ENCODE measurements at regions not wholly inside any gene's neighbourhood (a gene's known extent, or its start where the extent isn't known, plus 50 kb on each side); places are given as distances from the start of the nearest gene placed in this dataset.

GRCh38 chr22:27460591-27461347, 340.8 kb downstream of the MN1 start:
- DNase-seq (ENCODE audit: low read depth in 1 of 2, low spot score in 1 of 2): no peak
- in situ Hi-C loops (cut with HindIII; ENCODE audit: low pct_unique_long_range_greater_than_20kb, low sequenced_read_pairs): no loop called here
- TF ChIP-seq JUND (IDR thresholded peaks at IDR 0.05; ENCODE audit: low read depth): no peak

DNA sequence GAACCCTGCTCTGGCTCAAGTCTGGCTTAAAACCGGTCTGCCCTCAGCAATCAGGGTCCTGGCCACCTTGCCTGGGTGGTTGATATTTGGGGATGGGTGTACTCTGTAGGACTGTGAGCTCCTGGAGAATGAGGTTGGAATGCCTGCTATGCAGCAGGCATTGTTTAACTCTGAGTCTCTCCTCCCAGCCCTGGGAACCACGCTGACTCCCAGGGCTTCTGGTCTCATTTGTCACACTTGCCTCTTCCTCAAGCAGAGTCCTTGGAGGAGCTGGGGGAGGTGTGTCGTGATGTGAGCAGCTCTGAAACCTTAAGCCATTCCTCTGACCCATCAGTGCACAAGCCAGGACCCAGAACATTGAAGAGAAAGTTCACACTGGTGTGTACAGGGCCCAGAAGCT, 340.1 kb downstream of the MN1 start:
- peak in 1 of 2 experiments; percentile 63 for DNase-seq (ENCODE audit: low read depth in 1 of 2, low spot score in 1 of 2)
- no peak for TF ChIP-seq JUND (IDR thresholded peaks at IDR 0.05; ENCODE audit: low read depth)
- in situ Hi-C loops (cut with HindIII; ENCODE audit: low pct_unique_long_range_greater_than_20kb, low sequenced_read_pairs): no loop called here

- peak in 1 of 2 experiments; percentile 40 for DNase-seq (ENCODE audit: low read depth in 1 of 2, low spot score in 1 of 2)
- in situ Hi-C loops (cut with HindIII; ENCODE audit: low pct_unique_long_range_greater_than_20kb, low sequenced_read_pairs): no loop called here
- no peak for TF ChIP-seq JUND (IDR thresholded peaks at IDR 0.05; ENCODE audit: low read depth)
Measured at GRCh38 chr22:27462190-27462589, 339.4 kb downstream of the MN1 start.

DNA sequence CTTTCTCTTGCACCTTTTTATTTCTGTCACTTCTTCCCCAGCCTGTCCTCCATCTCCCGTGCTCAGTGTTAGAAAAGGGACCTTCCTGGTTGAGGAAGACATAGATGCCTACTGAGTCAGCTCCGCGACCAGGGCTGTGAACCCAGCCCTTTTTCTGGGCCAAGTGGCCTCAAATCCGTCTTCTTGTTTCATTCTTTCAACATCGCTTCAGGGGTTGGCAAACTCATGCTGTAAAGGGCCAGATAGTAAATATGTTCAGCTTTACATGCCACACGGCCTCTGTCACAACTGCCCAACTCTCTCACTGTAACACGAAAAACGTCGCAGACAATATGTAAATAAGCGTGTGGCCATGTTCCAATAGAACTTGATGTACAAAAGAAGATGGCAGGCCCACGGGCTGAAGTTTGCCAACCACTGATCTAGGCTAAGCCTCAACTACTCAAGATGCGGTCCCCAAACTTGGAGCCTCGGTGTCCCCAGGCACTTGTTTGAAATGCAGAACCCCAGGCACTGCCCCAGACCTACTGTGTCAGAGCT, 338.4 kb downstream of the MN1 start:
- no peak for DNase-seq (ENCODE audit: low read depth in 1 of 2, low spot score in 1 of 2)
- no peak for TF ChIP-seq JUND (IDR thresholded peaks at IDR 0.05; ENCODE audit: low read depth)
- in situ Hi-C loops (cut with HindIII; ENCODE audit: low pct_unique_long_range_greater_than_20kb, low sequenced_read_pairs): no loop called here

GRCh38 chr22:27466229-27466628, 335.3 kb downstream of the MN1 start:
- in situ Hi-C loops (cut with HindIII; ENCODE audit: low pct_unique_long_range_greater_than_20kb, low sequenced_read_pairs): no loop called here
- TF ChIP-seq JUND (IDR thresholded peaks at IDR 0.05; ENCODE audit: low read depth): no peak
- no peak for DNase-seq (ENCODE audit: low read depth in 1 of 2, low spot score in 1 of 2)

- DNase-seq (ENCODE audit: low read depth in 1 of 2, low spot score in 1 of 2): no peak
- TF ChIP-seq JUND (IDR thresholded peaks at IDR 0.05; ENCODE audit: low read depth): no peak
- in situ Hi-C loops (cut with HindIII; ENCODE audit: low pct_unique_long_range_greater_than_20kb, low sequenced_read_pairs): no loop called here
Measured at GRCh38 chr22:27466778-27467438, 334.6 kb downstream of the MN1 start.

DNA sequence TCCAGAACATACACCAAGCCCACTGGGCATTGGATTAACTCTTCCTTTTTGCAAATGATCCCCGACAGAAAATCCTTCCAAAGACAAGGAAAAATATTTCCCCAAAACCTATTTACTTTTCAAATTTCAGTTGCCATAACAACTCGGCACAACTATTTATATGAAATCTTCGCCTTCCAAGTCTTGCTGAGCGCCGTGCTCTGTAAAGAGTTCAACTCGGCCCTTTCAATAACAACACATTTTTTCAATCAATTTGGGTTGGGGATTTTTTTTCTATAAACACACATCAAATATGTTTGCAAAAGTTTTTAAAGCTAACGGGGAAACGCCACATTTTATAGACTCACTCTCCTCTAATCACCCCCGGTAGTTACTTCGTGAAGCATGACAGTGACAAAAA, 333.8 kb downstream of the MN1 start:
- no peak for TF ChIP-seq JUND (IDR thresholded peaks at IDR 0.05; ENCODE audit: low read depth)
- in situ Hi-C loops (cut with HindIII; ENCODE audit: low pct_unique_long_range_greater_than_20kb, low sequenced_read_pairs): no loop called here

GRCh38 chr22:27468712-27469111, 332.8 kb downstream of the MN1 start:
- in situ Hi-C loops (cut with HindIII; ENCODE audit: low pct_unique_long_range_greater_than_20kb, low sequenced_read_pairs): no loop called here
- TF ChIP-seq JUND (IDR thresholded peaks at IDR 0.05; ENCODE audit: low read depth): no peak
- DNase-seq (ENCODE audit: low read depth in 1 of 2, low spot score in 1 of 2): no peak

More for the DNA sequence above, 333.8 kb downstream of the MN1 start:
- DNase-seq (ENCODE audit: low read depth in 1 of 2, low spot score in 1 of 2): no peak

DNA sequence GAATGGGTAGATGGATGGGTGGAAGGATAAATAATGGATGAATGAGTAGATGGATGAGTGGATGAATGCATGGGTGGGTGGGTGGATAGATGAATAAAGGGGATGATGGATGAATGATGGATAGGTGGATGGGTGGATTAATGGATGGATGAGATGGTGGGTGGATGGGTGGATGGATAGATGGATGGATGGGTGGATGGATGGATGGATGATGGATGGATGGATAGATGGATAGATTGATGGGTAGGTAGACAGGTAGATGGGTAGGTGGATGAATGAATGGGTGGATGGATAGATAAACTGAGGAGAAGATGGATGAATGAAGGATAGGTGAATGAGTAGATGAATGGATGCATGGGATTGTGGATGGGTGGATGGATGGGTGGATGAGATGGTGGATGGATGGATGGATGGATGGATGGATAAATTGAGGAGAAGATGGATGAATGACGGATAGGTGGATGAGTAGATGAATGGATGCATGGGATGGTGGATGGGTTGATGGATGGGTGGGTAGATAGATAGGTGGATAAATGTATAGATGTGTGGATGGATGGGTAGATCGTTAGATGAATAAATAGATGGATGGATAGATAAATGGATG, 331.3 kb downstream of the MN1 start:
- in situ Hi-C loops (cut with HindIII; ENCODE audit: low pct_unique_long_range_greater_than_20kb, low sequenced_read_pairs): no loop called here
- TF ChIP-seq JUND (IDR thresholded peaks at IDR 0.05; ENCODE audit: low read depth): no peak
- DNase-seq (ENCODE audit: low read depth in 1 of 2, low spot score in 1 of 2): no peak

- DNase-seq (ENCODE audit: low read depth in 1 of 2, low spot score in 1 of 2): no peak
- in situ Hi-C loops (cut with HindIII; ENCODE audit: low pct_unique_long_range_greater_than_20kb, low sequenced_read_pairs): no loop called here
- TF ChIP-seq JUND (IDR thresholded peaks at IDR 0.05; ENCODE audit: low read depth): no peak
Measured at GRCh38 chr22:27472975-27473374, 328.6 kb downstream of the MN1 start.

GRCh38 chr22:27473533-27473932, 328.0 kb downstream of the MN1 start:
- DNase-seq (ENCODE audit: low read depth in 1 of 2, low spot score in 1 of 2): peak in 1 of 2 experiments; percentile 23
- TF ChIP-seq JUND (IDR thresholded peaks at IDR 0.05; ENCODE audit: low read depth): no peak
- in situ Hi-C loops (cut with HindIII; ENCODE audit: low pct_unique_long_range_greater_than_20kb, low sequenced_read_pairs): no loop called here

GRCh38 chr22:27474112-27474571, 327.4 kb downstream of the MN1 start:
- in situ Hi-C loops (cut with HindIII; ENCODE audit: low pct_unique_long_range_greater_than_20kb, low sequenced_read_pairs): no loop called here
- no peak for TF ChIP-seq JUND (IDR thresholded peaks at IDR 0.05; ENCODE audit: low read depth)
- no peak for DNase-seq (ENCODE audit: low read depth in 1 of 2, low spot score in 1 of 2)
